WI38 (cell line): ENCODE measurements at regions not wholly inside any gene's neighbourhood (a gene's known extent, or its start where the extent isn't known, plus 50 kb on each side); places are given as distances from the start of the nearest gene placed in this dataset.

Experiments
- H3K4me3 ChIP-seq: 2 replicates; pipeline ENCODE4 v1.5.1; 2011; ENCODE audit warnings: low read depth, mild to moderate bottlenecking, control low read depth, low read length
- CTCF ChIP-seq: IDR thresholded peaks from 2 replicates; pipeline ENCODE4 v1.5.1; 2012; ENCODE audit warnings: low read depth, mild to moderate bottlenecking, control low read depth, low read length

- no peak overlapping the region for H3K4me3 ChIP-seq
- no peak for TF ChIP-seq CTCF
These were observed 110.6 kb upstream of the DLX2 start for GRCh38 chr2:172213116-172213860.

- H3K4me3 ChIP-seq = no peak overlapping the region
- TF ChIP-seq CTCF = no peak
These were observed 111.6 kb upstream of the DLX2 start for GRCh38 chr2:172214252-172214651.

- TF ChIP-seq CTCF = no peak
- H3K4me3 ChIP-seq = no peak overlapping the region
These were observed 112.7 kb upstream of the DLX2 start for GRCh38 chr2:172215172-172215935.

GRCh38 chr2:172215936-172216335 lies 113.2 kb upstream of the DLX2 start:
- TF ChIP-seq CTCF = no peak
- no peak overlapping the region for H3K4me3 ChIP-seq

- H3K4me3 ChIP-seq = no peak overlapping the region
- TF ChIP-seq CTCF = no peak
These were observed 113.8 kb upstream of the DLX2 start for GRCh38 chr2:172216477-172216876.

- H3K4me3 ChIP-seq = no peak overlapping the region
- TF ChIP-seq CTCF = no peak
These were observed 116.5 kb upstream of the DLX2 start for GRCh38 chr2:172219201-172219600.

- no peak for TF ChIP-seq CTCF
- H3K4me3 ChIP-seq = no peak overlapping the region
These were observed 117.4 kb upstream of the DLX2 start for GRCh38 chr2:172220121-172220520.
